ENCODE measurements at regions not wholly inside any gene's neighbourhood (a gene's known extent, or its start where the extent isn't known, plus 50 kb on each side); places are given as distances from the start of the nearest gene placed in this dataset.

- Histone ChIP-seq H3K9me3 (ENCODE audit: control insufficient read depth, low read depth, low read length) (peaks cover 16% of the 10 kb centered on the region), H2BK12ac (ENCODE audit: insufficient read length, low read depth, low read length) (no peak overlapping the region), H2BK15ac (ENCODE audit: low read depth, low read length) (no peak overlapping the region), H3K27me3 (ENCODE audit: insufficient read depth, low read length) (no peaks in the 10 kb centered on the region), H4K20me1 (ENCODE audit: control insufficient read depth, insufficient read depth, insufficient read length) (no peaks in the 10 kb centered on the region), H4K91ac (ENCODE audit: insufficient read length, low read depth, low read length) (no peak overlapping the region), H3K4me2 (ENCODE audit: insufficient read depth, insufficient read length, low read length) (no peak overlapping the region), H3K56ac (ENCODE audit: insufficient read length, low read depth, low read length) (no peak overlapping the region), H3K18ac (ENCODE audit: insufficient read length, low read depth, low read length) (no peak overlapping the region), H2BK5ac (ENCODE audit: insufficient read length, low read length) (no peak overlapping the region), H3K4me1 (ENCODE audit: insufficient read depth, low read length) (no peaks in the 10 kb centered on the region), H3K79me2 (ENCODE audit: insufficient read depth, low read length) (no peaks in the 10 kb centered on the region), H2AK5ac (ENCODE audit: insufficient read length, low read length) (no peak overlapping the region), H4K5ac (ENCODE audit: insufficient read length, low read depth, low read length) (no peak overlapping the region), H2BK20ac (ENCODE audit: low read depth, low read length, poor library complexity, severe bottlenecking) (no peak overlapping the region), H3K9ac (ENCODE audit: extremely low read depth, insufficient read length, low read length) (no peak overlapping the region), H2AFZ (ENCODE audit: low read length) (no peak overlapping the region), H4K8ac (replicated peaks; ENCODE audit: insufficient read length, low read depth, low read length) (no peak overlapping the region), H3K23ac (ENCODE audit: insufficient read length, low read depth, low read length) (no peak overlapping the region), H2BK120ac (ENCODE audit: low read depth, low read length, poor library complexity, severe bottlenecking) (no peak overlapping the region), H3K4ac (ENCODE audit: low read depth, low read length) (no peak overlapping the region), H3T11ph (ENCODE audit: low read length) (no peak overlapping the region), H3K14ac (ENCODE audit: insufficient read depth, low read length) (no peak overlapping the region), H3K79me1 (ENCODE audit: insufficient read depth, low read depth, low read length, poor library complexity, severe bottlenecking) (no peaks in the 10 kb centered on the region), H3K23me2 (ENCODE audit: insufficient read length, low read depth, low read length, poor library complexity, severe bottlenecking) (no peaks in the 10 kb centered on the region), H3K27ac (ENCODE audit: insufficient read length, low read depth, low read length) (no peak overlapping the region)
- TF ChIP-seq CTCF (conservative IDR thresholded peaks at IDR 0.05): no peak
- no peaks in the 10 kb centered on the region; a peak in 1 of 4 replicates for H3K4me1 Mint-ChIP-seq
- H3K9me3 Mint-ChIP-seq: peaks cover 48 to 73% of the 10 kb centered on the region in 2 experiments
- peaks cover 17 to 41% (median 39%) of the 10 kb centered on the region in 3 experiments for H3K36me3 Mint-ChIP-seq (ENCODE audit: insufficient read depth in 1 of 3, low read depth in 3 of 3)
- H3K27ac Mint-ChIP-seq: no peak overlapping the region
- no peak for DNase-seq
- no peaks in the 10 kb centered on the region for H3K27me3 Mint-ChIP-seq (ENCODE audit: low read depth)
- no peak overlapping the region for H3K4me3 Mint-ChIP-seq
These were observed 112.8 kb upstream of the RESF1 start for GRCh38 chr12:31846405-31846804.
